AML-193 (cell line): ENCODE measurements at regions not wholly inside any gene's neighbourhood (a gene's known extent, or its start where the extent isn't known, plus 50 kb on each side); places are given as distances from the start of the nearest gene placed in this dataset.

ENCODE experiments used
- DNase-seq, 2 experiments: peaks; one replicate each; lab custom pipeline; 2025; lab: John Stamatoyannopoulos, UW

GRCh38 chr1:38111589-38111988 lies 65.0 kb upstream of the POU3F1 start:
- no peak for DNase-seq

- no peak for DNase-seq
These were observed 58.7 kb upstream of the POU3F1 start for GRCh38 chr1:38105267-38105666.

GRCh38 chr1:38102636-38103035 lies 56.0 kb upstream of the POU3F1 start:
- DNase-seq, result no peak

GRCh38 chr1:38101037-38101785 lies 54.6 kb upstream of the POU3F1 start:
- DNase-seq, result no peak

GRCh38 chr1:38098101-38098847 lies 51.7 kb upstream of the POU3F1 start:
- DNase-seq, result no peak

- no peak for DNase-seq
These were observed 50.8 kb upstream of the POU3F1 start for GRCh38 chr1:38097284-38097898.
